GF-D8 (cell line): ENCODE measurements at regions not wholly inside any gene's neighbourhood (a gene's known extent, or its start where the extent isn't known, plus 50 kb on each side); places are given as distances from the start of the nearest gene placed in this dataset.
"Not testable (repeated sequence)": the region's sequence is repeated elsewhere in the genome, so short reads cannot be mapped to it uniquely, and the experiment has no call there.

ENCODE experiments used
- DNase-seq: peaks from one replicate; lab custom pipeline; 2025; lab: John Stamatoyannopoulos, UW

GRCh38 chr5:36481454-36482120 lies 124.8 kb upstream of the SLC1A3 start:
- DNase-seq, result no peak

GRCh38 chr5:36482812-36483211 lies 123.6 kb upstream of the SLC1A3 start:
- no peak for DNase-seq

GRCh38 chr5:36489505-36489904 lies 116.9 kb upstream of the SLC1A3 start:
- no peak for DNase-seq

DNA sequence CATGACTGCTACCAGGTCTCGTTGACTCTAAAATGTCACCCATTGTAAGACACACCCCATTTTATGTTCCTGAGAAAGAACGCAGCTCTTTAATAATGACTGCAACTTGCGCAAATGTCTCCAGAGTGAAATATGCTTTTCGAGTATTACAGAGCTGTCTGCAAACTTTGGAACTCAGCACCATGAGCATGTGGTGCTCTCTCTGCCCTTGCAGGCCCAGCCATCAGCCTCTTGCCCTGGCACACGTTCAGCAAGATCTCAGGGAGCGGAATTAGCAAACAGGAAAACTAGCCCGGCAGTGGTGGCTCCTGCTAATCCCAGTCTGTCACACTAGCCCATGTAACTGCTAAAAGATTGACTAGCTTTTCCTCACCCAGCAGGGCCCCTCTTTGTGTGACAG lies 114.5 kb upstream of the SLC1A3 start:
- DNase-seq, result no peak

DNA sequence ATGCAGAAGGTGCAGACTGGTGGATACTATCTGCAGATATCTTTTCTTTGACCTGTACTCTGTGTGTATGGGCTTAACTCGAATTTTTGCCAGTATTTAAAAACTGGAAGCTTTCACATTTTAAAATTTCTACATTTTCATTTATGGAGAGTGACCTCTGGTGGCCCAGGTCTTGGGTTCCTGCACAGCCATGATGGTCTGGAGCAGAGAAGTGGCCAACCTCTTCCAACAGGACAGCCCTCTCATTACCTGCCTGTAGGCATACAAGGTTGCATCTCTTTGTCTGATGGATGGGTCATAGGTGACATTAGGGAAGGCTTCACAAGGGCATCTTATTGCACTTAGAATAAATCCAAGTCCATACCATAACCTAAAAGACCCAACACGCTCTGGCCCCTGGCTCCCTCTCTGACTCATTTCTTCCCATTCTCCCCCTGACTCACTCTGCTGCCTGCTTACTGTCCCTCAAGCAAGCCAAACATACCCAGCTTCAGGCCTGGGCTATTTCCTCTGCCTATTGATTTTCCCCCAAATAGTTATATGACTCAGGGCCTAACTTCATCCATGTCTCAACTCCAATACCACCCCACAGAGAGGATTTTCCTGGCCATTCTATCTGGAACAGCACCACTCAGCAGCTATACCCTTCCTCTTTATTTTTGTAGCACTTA lies 113.3 kb upstream of the SLC1A3 start:
- DNase-seq, result no peak

- no peak for DNase-seq
Measured at GRCh38 chr5:36494028-36494427, 112.4 kb upstream of the SLC1A3 start.

GRCh38 chr5:36494841-36495601 lies 111.4 kb upstream of the SLC1A3 start:
- no peak for DNase-seq

DNA sequence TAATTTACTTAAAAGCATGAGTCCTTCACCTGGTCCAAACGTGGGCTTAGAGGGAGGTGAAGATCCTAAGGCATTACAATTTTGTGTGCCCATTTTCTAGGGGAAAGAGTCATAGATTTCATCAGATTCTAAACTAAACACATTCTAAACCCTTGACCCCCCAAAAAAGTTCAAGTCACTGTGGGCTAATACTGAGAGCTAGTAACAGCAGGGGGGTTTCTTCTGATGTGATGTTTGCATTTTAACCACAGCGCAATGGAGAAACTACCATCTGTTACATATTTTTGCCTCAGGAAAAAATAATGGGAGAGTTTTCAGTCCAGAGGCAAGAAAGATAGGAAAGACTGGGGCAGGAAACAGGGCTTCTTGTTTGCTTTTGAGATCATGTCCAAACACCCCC lies 110.8 kb upstream of the SLC1A3 start:
- no peak for DNase-seq

GRCh38 chr5:36496471-36496870 lies 109.9 kb upstream of the SLC1A3 start:
- no peak for DNase-seq

GRCh38 chr5:36502608-36503007 lies 103.8 kb upstream of the SLC1A3 start:
- DNase-seq, result no peak

GRCh38 chr5:36505021-36505420 lies 101.4 kb upstream of the SLC1A3 start:
- no peak for DNase-seq

- peak; percentile 8 for DNase-seq
Measured at GRCh38 chr5:36507332-36507952, 99.0 kb upstream of the SLC1A3 start.

GRCh38 chr5:36508331-36508730 lies 98.1 kb upstream of the SLC1A3 start:
- DNase-seq, result not testable (repeated sequence)

GRCh38 chr5:36513647-36514046 lies 92.8 kb upstream of the SLC1A3 start:
- DNase-seq, result not testable (repeated sequence)

GRCh38 chr5:36519881-36520280 lies 86.5 kb upstream of the SLC1A3 start:
- DNase-seq, result no peak

GRCh38 chr5:36521219-36521618 lies 85.2 kb upstream of the SLC1A3 start:
- no peak for DNase-seq

DNA sequence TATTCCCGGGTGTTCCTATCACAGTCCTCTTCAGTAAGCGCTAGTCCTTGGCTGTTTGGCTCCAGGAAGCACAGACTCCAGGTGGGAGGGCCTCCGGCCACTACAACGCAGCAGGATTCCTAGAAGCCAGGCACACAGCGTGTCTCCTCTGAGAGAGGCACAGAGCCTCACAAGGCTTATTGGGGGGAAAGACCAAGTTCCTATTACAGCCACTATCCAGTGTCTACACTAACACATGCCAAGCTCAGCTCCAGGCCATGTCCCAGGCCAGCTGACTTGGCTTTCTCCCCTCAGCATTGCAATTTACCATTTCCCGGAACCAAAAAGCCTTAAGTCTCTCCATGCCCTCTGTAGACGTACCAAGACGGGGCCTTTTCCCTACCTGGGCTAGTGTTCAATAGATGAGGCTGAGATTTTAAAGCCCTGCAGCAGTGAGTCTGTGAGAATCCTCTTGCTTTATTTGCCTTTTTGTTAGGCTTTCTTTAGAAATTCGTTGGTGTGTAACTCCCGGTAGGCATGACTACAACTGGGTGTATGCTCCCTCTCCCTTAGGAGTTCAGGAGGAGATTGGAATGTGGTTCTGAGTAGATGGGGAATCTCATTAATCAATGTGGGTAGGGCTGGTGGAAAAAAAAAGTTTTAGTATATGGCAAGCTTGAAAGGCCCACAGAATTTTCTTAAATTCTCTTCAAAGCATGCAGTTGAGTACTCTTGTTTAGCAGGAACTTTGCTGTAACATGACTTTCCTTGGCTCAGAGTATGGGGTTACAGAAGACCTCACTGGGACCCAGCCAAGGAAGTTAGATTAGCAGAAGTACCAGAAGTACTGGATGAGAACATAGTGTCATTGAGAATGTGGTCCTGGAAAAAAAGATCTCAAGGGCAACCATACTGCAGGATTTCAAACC lies 84.3 kb upstream of the SLC1A3 start:
- DNase-seq, result no peak

- no peak for DNase-seq
Measured at GRCh38 chr5:36522746-36523065, 83.7 kb upstream of the SLC1A3 start.

GRCh38 chr5:36523450-36523849 lies 83.0 kb upstream of the SLC1A3 start:
- DNase-seq, result no peak

GRCh38 chr5:36523926-36524325 lies 82.5 kb upstream of the SLC1A3 start:
- DNase-seq, result no peak

- DNase-seq, result no peak
Measured at GRCh38 chr5:36526537-36526936, 79.9 kb upstream of the SLC1A3 start.

DNA sequence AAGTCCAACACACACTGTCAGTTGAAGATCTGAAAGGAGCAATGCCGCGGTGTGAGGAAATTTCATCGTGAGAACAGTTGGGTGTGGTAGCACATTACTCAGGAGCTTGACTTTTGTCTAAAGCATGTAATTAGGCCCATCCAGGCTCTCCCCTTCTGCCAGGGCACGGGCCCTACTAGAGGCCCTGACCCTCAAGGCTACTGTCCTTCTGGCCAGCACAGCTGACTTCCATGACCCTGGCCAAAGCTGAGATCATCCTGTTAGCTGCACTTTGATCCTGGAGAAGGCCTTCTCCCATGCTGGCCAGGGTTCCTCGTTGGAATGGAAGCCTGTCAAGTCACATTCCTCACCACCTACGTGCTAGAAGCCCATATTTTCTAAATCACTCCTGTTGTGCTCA lies 77.8 kb upstream of the SLC1A3 start:
- no peak for DNase-seq
